Activated CD8-positive, alpha-beta memory T cell treated with anti-CD3 and anti-CD28 coated beads, Interleukin-2, amount 10 ng/mL, durations not matched to agents 7 days and 5 days (primary cell): ENCODE measurements at regions not wholly inside any gene's neighbourhood (a gene's known extent, or its start where the extent isn't known, plus 50 kb on each side); places are given as distances from the start of the nearest gene placed in this dataset.

Experiments
- ATAC-seq: fragments of 150-1000 bp; cut with Tn5 transposase; one replicate; pipeline ENCODE4 v1.10.0; 2021; ENCODE audit warnings: moderate library complexity
- CTCF ChIA-PET: fragments of 350-600 bp; sonication (Branson Sonifier 250); formaldehyde crosslinking; loops from one replicate; lab custom pipeline; 2021; ENCODE audit warnings: antibody characterized with exemption; lab: Charles Lee
- DNase-seq: peaks from one replicate; pipeline ENCODE4 v3.0.0-alpha.2; 2020
- H3K27ac Mint-ChIP-seq: one replicate; pipeline ENCODE4 v1.8.0; 2021; ENCODE audit warnings: mild to moderate bottlenecking, mixed read lengths
- H3K27me3 Mint-ChIP-seq: one replicate; pipeline ENCODE4 v1.8.0; 2021; ENCODE audit warnings: mixed read lengths
- H3K36me3 Mint-ChIP-seq: one replicate; pipeline ENCODE4 v1.8.0; 2021; ENCODE audit warnings: mild to moderate bottlenecking, mixed read lengths
- H3K4me1 Mint-ChIP-seq: one replicate; pipeline ENCODE4 v1.8.0; 2021; ENCODE audit warnings: mixed read lengths
- H3K4me3 Mint-ChIP-seq: one replicate; pipeline ENCODE4 v1.8.0; 2021; ENCODE audit warnings: mild to moderate bottlenecking, moderate library complexity, mixed read lengths
- H3K9me3 Mint-ChIP-seq: one replicate; pipeline ENCODE4 v1.8.0; 2022; ENCODE audit warnings: low read depth, mixed read lengths

- CTCF ChIA-PET, result no interaction called here
- no peak overlapping the region for H3K27ac Mint-ChIP-seq
- no peaks in the 10 kb centered on the region for H3K27me3 Mint-ChIP-seq
- no peak overlapping the region for H3K4me3 Mint-ChIP-seq
- H3K4me1 Mint-ChIP-seq, result no peaks in the 10 kb centered on the region
- DNase-seq, result no peak
- no peak for ATAC-seq
- H3K9me3 Mint-ChIP-seq, result no peaks in the 10 kb centered on the region
- no peaks in the 10 kb centered on the region for H3K36me3 Mint-ChIP-seq
Observed at GRCh38 chr4:8780086-8780485, 91.6 kb downstream of the HMX1 start.

GRCh38 chr4:8779490-8779932 lies 92.1 kb downstream of the HMX1 start:
- ATAC-seq, result no peak
- no peak for DNase-seq
- Mint-ChIP-seq H3K4me1 (no peaks in the 10 kb centered on the region), H3K4me3 (no peak overlapping the region), H3K27me3 (no peaks in the 10 kb centered on the region), H3K27ac (no peak overlapping the region), H3K36me3 (no peaks in the 10 kb centered on the region), H3K9me3 (no peaks in the 10 kb centered on the region)
- CTCF ChIA-PET, result no interaction called here

- no peak for DNase-seq
- CTCF ChIA-PET, result no interaction called here
- Mint-ChIP-seq H3K9me3 (no peaks in the 10 kb centered on the region), H3K36me3 (no peaks in the 10 kb centered on the region), H3K27me3 (no peaks in the 10 kb centered on the region), H3K4me3 (no peak overlapping the region), H3K27ac (no peak overlapping the region), H3K4me1 (no peaks in the 10 kb centered on the region)
- ATAC-seq, result no peak
Observed at GRCh38 chr4:8778760-8779159, 92.9 kb downstream of the HMX1 start.

- H3K27me3 Mint-ChIP-seq, result no peaks in the 10 kb centered on the region
- no peak overlapping the region for H3K4me3 Mint-ChIP-seq
- DNase-seq (no peak), ATAC-seq (no peak)
- H3K27ac Mint-ChIP-seq, result no peak overlapping the region
- no peaks in the 10 kb centered on the region for H3K9me3 Mint-ChIP-seq
- CTCF ChIA-PET, result no interaction called here
- no peaks in the 10 kb centered on the region for H3K4me1 Mint-ChIP-seq
- H3K36me3 Mint-ChIP-seq, result no peaks in the 10 kb centered on the region
Observed at GRCh38 chr4:8778291-8778690, 93.3 kb downstream of the HMX1 start.

- Mint-ChIP-seq H3K27ac (no peak overlapping the region), H3K9me3 (no peaks in the 10 kb centered on the region), H3K27me3 (no peaks in the 10 kb centered on the region), H3K4me3 (no peak overlapping the region), H3K36me3 (no peaks in the 10 kb centered on the region), H3K4me1 (no peaks in the 10 kb centered on the region)
- DNase-seq (no peak), ATAC-seq (no peak)
- CTCF ChIA-PET, result no interaction called here
Observed at GRCh38 chr4:8777320-8778196, 94.1 kb downstream of the HMX1 start.

- no peaks in the 10 kb centered on the region for H3K27me3 Mint-ChIP-seq
- no peak overlapping the region for H3K27ac Mint-ChIP-seq
- no peaks in the 10 kb centered on the region for H3K9me3 Mint-ChIP-seq
- CTCF ChIA-PET, result no interaction called here
- H3K4me3 Mint-ChIP-seq, result no peak overlapping the region
- H3K36me3 Mint-ChIP-seq, result no peaks in the 10 kb centered on the region
- no peak for DNase-seq
- no peaks in the 10 kb centered on the region for H3K4me1 Mint-ChIP-seq
- ATAC-seq, result no peak
Observed at GRCh38 chr4:8776366-8776765, 95.3 kb downstream of the HMX1 start.

- DNase-seq (no peak), ATAC-seq (no peak)
- no peaks in the 10 kb centered on the region for H3K27me3 Mint-ChIP-seq
- H3K9me3 Mint-ChIP-seq, result no peaks in the 10 kb centered on the region
- no peaks in the 10 kb centered on the region for H3K4me1 Mint-ChIP-seq
- no peaks in the 10 kb centered on the region for H3K36me3 Mint-ChIP-seq
- no peak overlapping the region for H3K4me3 Mint-ChIP-seq
- CTCF ChIA-PET, result no interaction called here
- H3K27ac Mint-ChIP-seq, result no peak overlapping the region
Observed at GRCh38 chr4:8775751-8776355, 95.8 kb downstream of the HMX1 start.

GRCh38 chr4:8775121-8775520 lies 96.5 kb downstream of the HMX1 start:
- Mint-ChIP-seq H3K4me3 (no peak overlapping the region), H3K9me3 (no peaks in the 10 kb centered on the region), H3K27me3 (no peaks in the 10 kb centered on the region), H3K27ac (no peak overlapping the region), H3K4me1 (no peaks in the 10 kb centered on the region), H3K36me3 (no peaks in the 10 kb centered on the region)
- no peak for ATAC-seq
- CTCF ChIA-PET, result no interaction called here
- DNase-seq, result no peak

GRCh38 chr4:8774071-8774470 lies 97.6 kb downstream of the HMX1 start:
- CTCF ChIA-PET, result no interaction called here

GRCh38 chr4:8773124-8773931 lies 98.3 kb downstream of the HMX1 start:
- no peak overlapping the region for H3K4me3 Mint-ChIP-seq
- CTCF ChIA-PET, result no interaction called here
- H3K27me3 Mint-ChIP-seq, result no peaks in the 10 kb centered on the region
- H3K27ac Mint-ChIP-seq, result no peak overlapping the region
- DNase-seq, result no peak
- no peak for ATAC-seq
- no peaks in the 10 kb centered on the region for H3K9me3 Mint-ChIP-seq
- H3K36me3 Mint-ChIP-seq, result no peaks in the 10 kb centered on the region
- H3K4me1 Mint-ChIP-seq, result no peaks in the 10 kb centered on the region

More at GRCh38 chr4:8774071-8774470, 97.6 kb downstream of the HMX1 start:
- no peak for DNase-seq
- Mint-ChIP-seq H3K4me3 (no peak overlapping the region), H3K9me3 (no peaks in the 10 kb centered on the region), H3K27me3 (no peaks in the 10 kb centered on the region), H3K36me3 (no peaks in the 10 kb centered on the region), H3K27ac (no peak overlapping the region), H3K4me1 (no peaks in the 10 kb centered on the region)
- ATAC-seq, result no peak

- Mint-ChIP-seq H3K4me1 (no peaks in the 10 kb centered on the region), H3K27me3 (no peaks in the 10 kb centered on the region), H3K4me3 (no peak overlapping the region), H3K36me3 (no peaks in the 10 kb centered on the region), H3K27ac (no peak overlapping the region), H3K9me3 (no peaks in the 10 kb centered on the region)
- CTCF ChIA-PET, result no interaction called here
- ATAC-seq (no peak), DNase-seq (no peak)
Observed at GRCh38 chr4:8772499-8773123, 99.0 kb downstream of the HMX1 start.

GRCh38 chr4:8771666-8772065 lies 100.0 kb downstream of the HMX1 start:
- no peak for ATAC-seq
- CTCF ChIA-PET, result no interaction called here
- no peaks in the 10 kb centered on the region for H3K36me3 Mint-ChIP-seq
- DNase-seq, result no peak
- H3K4me3 Mint-ChIP-seq, result no peak overlapping the region
- no peaks in the 10 kb centered on the region for H3K9me3 Mint-ChIP-seq
- H3K27ac Mint-ChIP-seq, result no peak overlapping the region
- no peaks in the 10 kb centered on the region for H3K27me3 Mint-ChIP-seq
- no peaks in the 10 kb centered on the region for H3K4me1 Mint-ChIP-seq

GRCh38 chr4:8771258-8771590 lies 100.4 kb downstream of the HMX1 start:
- no peak for ATAC-seq

More at GRCh38 chr4:8771258-8771590, 100.4 kb downstream of the HMX1 start:
- CTCF ChIA-PET, result no interaction called here
- Mint-ChIP-seq H3K4me1 (no peaks in the 10 kb centered on the region), H3K27me3 (no peaks in the 10 kb centered on the region), H3K36me3 (no peaks in the 10 kb centered on the region), H3K27ac (no peak overlapping the region), H3K4me3 (no peak overlapping the region), H3K9me3 (no peaks in the 10 kb centered on the region)
- DNase-seq, result no peak
